ENCODE measurements at regions not wholly inside any gene's neighbourhood (a gene's known extent, or its start where the extent isn't known, plus 50 kb on each side); places are given as distances from the start of the nearest gene placed in this dataset.
"Not testable (repeated sequence)": the region's sequence is repeated elsewhere in the genome, so short reads cannot be mapped to it uniquely, and the experiment has no call there.

DNA sequence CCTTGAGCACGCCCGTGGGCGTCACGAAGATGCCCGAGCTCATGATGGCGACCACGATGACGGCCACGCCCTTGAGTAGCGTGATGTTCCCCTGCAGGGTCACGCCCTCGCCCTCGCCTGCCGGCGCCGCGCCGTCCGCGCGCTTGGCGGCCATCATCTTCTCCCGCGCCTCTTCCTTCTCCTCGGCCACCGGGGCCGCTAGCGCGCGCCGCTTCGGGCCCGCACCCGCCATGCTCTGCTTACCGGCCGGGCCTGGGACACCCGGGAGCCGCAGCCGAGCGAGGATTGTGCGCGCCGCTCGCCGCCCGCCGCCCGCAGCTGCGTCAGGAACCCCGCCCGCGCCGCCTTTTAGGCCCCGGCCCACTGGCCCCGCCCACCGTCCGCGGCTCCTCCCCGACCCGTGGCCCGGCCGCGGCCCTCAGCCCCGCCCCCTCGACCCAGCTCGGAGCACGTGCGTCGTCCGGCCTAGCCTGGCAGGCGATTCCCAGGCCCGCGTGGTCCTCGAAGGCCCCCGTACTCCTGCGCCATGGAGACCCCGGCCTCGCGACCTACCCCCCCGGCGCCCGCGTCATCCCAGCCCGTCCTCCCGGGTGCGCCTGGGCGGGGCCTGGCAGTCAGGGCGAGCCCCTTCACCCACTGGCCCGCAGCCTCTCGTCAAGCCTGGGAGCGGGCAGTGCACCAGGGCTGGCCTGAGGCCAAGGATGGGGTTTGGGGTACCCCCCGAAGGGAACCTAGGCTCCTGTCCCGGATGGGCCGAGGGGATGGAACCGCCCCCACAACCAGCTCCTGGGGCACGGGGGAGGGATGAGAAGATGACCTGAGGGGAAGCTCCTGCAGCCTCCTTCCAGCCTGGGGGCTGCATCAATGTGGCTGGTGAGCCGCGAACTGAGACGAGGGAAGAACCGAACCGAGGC, 79.0 kb upstream of the METTL9 start (continued):
- TF ChIP-seq CREM (IDR thresholded peaks at IDR 0.05; ENCODE audit: low read depth) (peak; percentile 48), RNF2 (IDR thresholded peaks at IDR 0.05) (peak; percentile 89), BHLHE40 (IDR thresholded peaks at IDR 0.05; ENCODE audit: low read length) (peak; percentile 93), FOXA3 (CRISPR knock-in tag; conservative IDR thresholded peaks at IDR 0.05 in 1 of 2, IDR thresholded peaks at IDR 0.05 in 1 of 2) (0 out of 4 replicates have a peak, but pooled peaks of 1 of the 2 experiments have one; percentile 56), SIN3A (IDR thresholded peaks at IDR 0.05; ENCODE audit: borderline replicate concordance in 2 of 2, control insufficient read depth in 1 of 2, low read depth in 2 of 2, low read length in 2 of 2) (peak; percentile 64 to 76; a peak in 2 of 4 replicates), NR2C2 (tag; IDR thresholded peaks at IDR 0.05) (peak; percentile 78)
- TF ChIP-seq, protein P1, sequence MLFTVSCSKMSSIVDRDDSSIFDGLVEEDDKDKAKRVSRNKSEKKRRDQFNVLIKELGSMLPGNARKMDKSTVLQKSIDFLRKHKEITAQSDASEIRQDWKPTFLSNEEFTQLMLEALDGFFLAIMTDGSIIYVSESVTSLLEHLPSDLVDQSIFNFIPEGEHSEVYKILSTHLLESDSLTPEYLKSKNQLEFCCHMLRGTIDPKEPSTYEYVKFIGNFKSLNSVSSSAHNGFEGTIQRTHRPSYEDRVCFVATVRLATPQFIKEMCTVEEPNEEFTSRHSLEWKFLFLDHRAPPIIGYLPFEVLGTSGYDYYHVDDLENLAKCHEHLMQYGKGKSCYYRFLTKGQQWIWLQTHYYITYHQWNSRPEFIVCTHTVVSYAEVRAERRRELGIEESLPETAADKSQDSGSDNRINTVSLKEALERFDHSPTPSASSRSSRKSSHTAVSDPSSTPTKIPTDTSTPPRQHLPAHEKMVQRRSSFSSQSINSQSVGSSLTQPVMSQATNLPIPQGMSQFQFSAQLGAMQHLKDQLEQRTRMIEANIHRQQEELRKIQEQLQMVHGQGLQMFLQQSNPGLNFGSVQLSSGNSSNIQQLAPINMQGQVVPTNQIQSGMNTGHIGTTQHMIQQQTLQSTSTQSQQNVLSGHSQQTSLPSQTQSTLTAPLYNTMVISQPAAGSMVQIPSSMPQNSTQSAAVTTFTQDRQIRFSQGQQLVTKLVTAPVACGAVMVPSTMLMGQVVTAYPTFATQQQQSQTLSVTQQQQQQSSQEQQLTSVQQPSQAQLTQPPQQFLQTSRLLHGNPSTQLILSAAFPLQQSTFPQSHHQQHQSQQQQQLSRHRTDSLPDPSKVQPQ (CRISPR knock-in tag; IDR thresholded peaks at IDR 0.05; ENCODE audit: borderline replicate concordance), result peak; percentile 55; the same call in 1 of the 2 replicates
- TF ChIP-seq NR2C2 (CRISPR knock-in tag; IDR thresholded peaks at IDR 0.05), result not testable (repeated sequence)
